Keratinocyte (primary cell): ENCODE measurements at regions not wholly inside any gene's neighbourhood (a gene's known extent, or its start where the extent isn't known, plus 50 kb on each side); places are given as distances from the start of the nearest gene placed in this dataset.

Source experiments
- DNase-seq: peaks from one replicate; pipeline ENCODE4 v3.0.0-alpha.2; 2011; ENCODE audit warnings: low read depth, missing footprints, low spot score
- FAIRE-seq: peaks from 2 replicates; lab custom pipeline; 2011; peaks lifted over from hg19 to GRCh38; lab: Jason Lieb, UNC
- H2AFZ ChIP-seq: 2 replicates; pipeline ENCODE4 v1.6.0; 2012; ENCODE audit warnings: low read length, control low read depth, inconsistent platforms; ENCODE audit not compliant: control insufficient read depth
- H3K27ac ChIP-seq: 2 replicates; pipeline ENCODE4 v1.5.1; 2011; ENCODE audit warnings: low read length; ENCODE audit not compliant: control insufficient read depth, insufficient read depth
- H3K27me3 ChIP-seq: 3 replicates; pipeline ENCODE4 v1.6.0; 2011; ENCODE audit warnings: low read length; ENCODE audit not compliant: control insufficient read depth, insufficient read depth; ENCODE audit errors: extremely low read depth
- H3K36me3 ChIP-seq, 2 experiments: 2 replicates in 1 of 2; 3 replicates in 1 of 2; pipeline ENCODE4 v1.5.1; 2011; ENCODE audit warnings: low read length in 2 of 2, mild to moderate bottlenecking in 1 of 2; ENCODE audit not compliant: control insufficient read depth in 2 of 2, insufficient read depth in 2 of 2; ENCODE audit errors: extremely low read depth in 1 of 2
- H3K4me1 ChIP-seq: 3 replicates; pipeline ENCODE4 v1.5.1; 2011; ENCODE audit warnings: low read length; ENCODE audit not compliant: control insufficient read depth, insufficient read depth; ENCODE audit errors: extremely low read depth
- H3K4me2 ChIP-seq: 3 replicates; pipeline ENCODE4 v1.6.0; 2011; ENCODE audit warnings: low read depth, low read length; ENCODE audit not compliant: control insufficient read depth, insufficient read depth; ENCODE audit errors: extremely low read depth
- H3K4me3 ChIP-seq, 3 experiments: fragments of 200-600 bp in 1 of 3; sonication (generic) in 1 of 3; 2 replicates in 2 of 3; 3 replicates in 1 of 3; pipeline ENCODE4 v1.5.1; 2011 to 2016; ENCODE audit warnings: low read length in 3 of 3, mild to moderate bottlenecking in 3 of 3, control low read depth in 2 of 3, inconsistent platforms in 1 of 3, low read depth in 1 of 3, mixed read lengths in 1 of 3, mixed run types in 1 of 3, moderate library complexity in 1 of 3; ENCODE audit not compliant: control insufficient read depth in 2 of 3, insufficient read depth in 2 of 3; ENCODE audit errors: extremely low read depth in 1 of 3
- H3K79me2 ChIP-seq: 2 replicates; pipeline ENCODE4 v1.6.0; 2012; ENCODE audit warnings: low read length; ENCODE audit not compliant: control insufficient read depth, insufficient read depth
- H3K9ac ChIP-seq: 3 replicates; pipeline ENCODE4 v1.6.0; 2011; ENCODE audit warnings: low read length; ENCODE audit not compliant: control insufficient read depth, insufficient read depth; ENCODE audit errors: extremely low read depth
- H3K9me1 ChIP-seq: 3 replicates; pipeline ENCODE4 v1.6.0; 2011; ENCODE audit warnings: low read length; ENCODE audit not compliant: control insufficient read depth, insufficient read depth; ENCODE audit errors: extremely low read depth
- H3K9me3 ChIP-seq: 2 replicates; pipeline ENCODE4 v1.5.1; 2012; ENCODE audit warnings: low read depth, low read length; ENCODE audit not compliant: control insufficient read depth
- H4K20me1 ChIP-seq: 3 replicates; pipeline ENCODE4 v1.6.0; 2011; ENCODE audit warnings: low read length; ENCODE audit not compliant: control insufficient read depth, insufficient read depth; ENCODE audit errors: extremely low read depth
- EZH2 ChIP-seq: IDR thresholded peaks from one replicate; pipeline ENCODE4 v1.6.1; 2012; ENCODE audit warnings: inconsistent platforms, mild to moderate bottlenecking, low read length, moderate library complexity
- dilution Hi-C: fragments of 300-500 bp; cut with MboI; formaldehyde crosslinking; loops from one replicate; pipeline ENCODE4 v1.7.0; 2020; ENCODE audit warnings: low sequenced_read_pairs; ENCODE audit not compliant: extremely low pct_ligation_motif_present
- TF ChIP-seq, protein P1 (sequence below), 3 experiments: IDR thresholded peaks in 1 of 3; conservative IDR thresholded peaks in 1 of 3; optimal IDR thresholded peaks in 1 of 3; 2 replicates in 2 of 3; 3 replicates in 1 of 3; pipeline versions ENCODE3 to v1.5.1; 2011; ENCODE audit warnings: low read length in 3 of 3, mild to moderate bottlenecking in 3 of 3, moderate library complexity in 2 of 3, control low read depth in 1 of 3, inconsistent platforms in 1 of 3; ENCODE audit not compliant: insufficient read depth in 2 of 3; ENCODE audit errors: extremely low read depth in 1 of 3

DNA sequence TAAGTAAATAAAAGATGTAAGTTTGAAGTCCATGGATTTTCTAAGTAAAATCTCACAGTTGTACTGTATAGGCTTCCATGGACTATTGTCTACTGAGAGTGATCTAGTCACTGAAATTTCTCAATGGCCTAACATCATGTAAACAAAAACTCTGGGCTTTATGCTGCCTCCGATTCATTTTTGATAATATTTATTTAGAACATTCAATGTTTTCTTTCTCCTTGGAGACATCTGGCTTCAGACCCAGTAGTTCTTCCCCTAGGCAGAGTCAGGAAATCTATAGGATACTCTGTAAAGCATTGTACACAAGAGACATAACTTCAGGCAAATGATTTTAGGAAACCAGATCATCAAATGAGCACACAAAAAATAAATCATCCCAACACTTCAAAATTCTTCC is 1208.6 kb upstream of the ZEB2 start:
- Histone ChIP-seq H3K27me3 (no peaks in the 10 kb centered on the region), H3K9ac (no peak overlapping the region), H3K27ac (no peak overlapping the region), H3K9me3 (no peaks in the 10 kb centered on the region), H3K9me1 (no peaks in the 10 kb centered on the region), H3K4me2 (no peak overlapping the region), H3K4me3 (no peak overlapping the region), H4K20me1 (no peaks in the 10 kb centered on the region), H2AFZ (no peak overlapping the region), H3K36me3 (no peaks in the 10 kb centered on the region), H3K79me2 (no peaks in the 10 kb centered on the region), H3K4me1 (no peaks in the 10 kb centered on the region)
- DNase-seq (no peak), FAIRE-seq (no peak)
- dilution Hi-C loops, result no loop called here
- TF ChIP-seq, protein P1, sequence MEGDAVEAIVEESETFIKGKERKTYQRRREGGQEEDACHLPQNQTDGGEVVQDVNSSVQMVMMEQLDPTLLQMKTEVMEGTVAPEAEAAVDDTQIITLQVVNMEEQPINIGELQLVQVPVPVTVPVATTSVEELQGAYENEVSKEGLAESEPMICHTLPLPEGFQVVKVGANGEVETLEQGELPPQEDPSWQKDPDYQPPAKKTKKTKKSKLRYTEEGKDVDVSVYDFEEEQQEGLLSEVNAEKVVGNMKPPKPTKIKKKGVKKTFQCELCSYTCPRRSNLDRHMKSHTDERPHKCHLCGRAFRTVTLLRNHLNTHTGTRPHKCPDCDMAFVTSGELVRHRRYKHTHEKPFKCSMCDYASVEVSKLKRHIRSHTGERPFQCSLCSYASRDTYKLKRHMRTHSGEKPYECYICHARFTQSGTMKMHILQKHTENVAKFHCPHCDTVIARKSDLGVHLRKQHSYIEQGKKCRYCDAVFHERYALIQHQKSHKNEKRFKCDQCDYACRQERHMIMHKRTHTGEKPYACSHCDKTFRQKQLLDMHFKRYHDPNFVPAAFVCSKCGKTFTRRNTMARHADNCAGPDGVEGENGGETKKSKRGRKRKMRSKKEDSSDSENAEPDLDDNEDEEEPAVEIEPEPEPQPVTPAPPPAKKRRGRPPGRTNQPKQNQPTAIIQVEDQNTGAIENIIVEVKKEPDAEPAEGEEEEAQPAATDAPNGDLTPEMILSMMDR (optimal IDR thresholded peaks at IDR 0.05 in 1 of 3, IDR thresholded peaks at IDR 0.05 in 1 of 3, conservative IDR thresholded peaks at IDR 0.05 in 1 of 3; ENCODE audit: extremely low read depth in 1 of 3, insufficient read depth in 2 of 3, low read length in 3 of 3), result no peak
- TF ChIP-seq EZH2, result no peak

- DNase-seq (no peak), FAIRE-seq (no peak)
- Histone ChIP-seq H2AFZ (no peak overlapping the region), H3K36me3 (no peaks in the 10 kb centered on the region), H3K9me3 (no peaks in the 10 kb centered on the region), H3K4me1 (no peaks in the 10 kb centered on the region), H4K20me1 (no peaks in the 10 kb centered on the region), H3K9ac (no peak overlapping the region), H3K79me2 (no peaks in the 10 kb centered on the region), H3K9me1 (no peaks in the 10 kb centered on the region), H3K4me2 (no peak overlapping the region), H3K27me3 (no peaks in the 10 kb centered on the region), H3K4me3 (no peak overlapping the region), H3K27ac (no peak overlapping the region)
- no peak for TF ChIP-seq EZH2
- TF ChIP-seq, protein P1 (optimal IDR thresholded peaks at IDR 0.05 in 1 of 3, IDR thresholded peaks at IDR 0.05 in 1 of 3, conservative IDR thresholded peaks at IDR 0.05 in 1 of 3; ENCODE audit: extremely low read depth in 1 of 3, insufficient read depth in 2 of 3, low read length in 3 of 3), result no peak
- dilution Hi-C loops, result no loop called here
Measured at GRCh38 chr2:145725876-145726275, 1206.0 kb upstream of the ZEB2 start.
